Renal cortical epithelial cell (primary cell): ENCODE measurements at regions not wholly inside any gene's neighbourhood (a gene's known extent, or its start where the extent isn't known, plus 50 kb on each side); places are given as distances from the start of the nearest gene placed in this dataset.

ENCODE experiments used
- DNase-seq: peaks from one replicate; pipeline ENCODE4 v3.0.0-alpha.2; 2011; ENCODE audit warnings: low read depth

DNA sequence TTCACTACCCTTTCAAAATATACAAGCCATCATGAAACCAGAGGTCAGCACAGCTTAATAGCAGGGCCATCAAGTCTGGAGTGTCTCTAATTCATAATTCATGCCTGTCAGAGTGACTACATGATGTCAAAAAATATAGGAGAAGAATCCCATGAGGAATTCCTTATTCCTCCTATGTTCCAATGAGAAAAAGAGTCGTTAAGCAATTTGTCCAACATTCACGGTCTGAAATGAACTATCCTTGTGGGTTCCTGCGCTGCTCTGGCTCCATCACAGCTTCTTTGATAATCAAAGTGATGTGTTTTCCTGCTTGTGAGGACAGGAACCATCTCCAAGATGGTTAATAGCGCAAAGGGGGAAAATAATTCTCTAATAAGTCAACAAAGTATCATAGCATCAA lies 560.4 kb upstream of the KLHL29 start:
- DNase-seq: no peak

DNA sequence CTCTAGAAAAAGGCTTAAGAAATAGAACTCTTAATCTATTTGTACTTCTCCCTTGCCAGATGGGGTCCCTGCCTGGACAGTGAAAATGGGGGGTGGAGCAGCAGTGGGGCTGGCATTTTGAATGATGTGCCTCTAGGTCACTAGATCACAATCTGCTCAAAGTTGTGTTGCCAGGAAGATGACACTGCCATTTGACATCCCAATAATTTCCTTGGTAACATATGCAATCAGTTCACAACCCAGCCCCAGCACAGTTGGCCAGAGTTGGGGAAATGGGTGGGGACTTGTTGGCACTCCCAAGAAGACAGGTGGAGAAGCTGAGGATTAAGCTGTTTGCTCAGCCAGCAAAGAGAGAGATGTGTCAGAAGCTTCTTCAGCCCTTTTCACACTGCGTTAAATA lies 558.3 kb upstream of the KLHL29 start:
- no peak for DNase-seq

DNA sequence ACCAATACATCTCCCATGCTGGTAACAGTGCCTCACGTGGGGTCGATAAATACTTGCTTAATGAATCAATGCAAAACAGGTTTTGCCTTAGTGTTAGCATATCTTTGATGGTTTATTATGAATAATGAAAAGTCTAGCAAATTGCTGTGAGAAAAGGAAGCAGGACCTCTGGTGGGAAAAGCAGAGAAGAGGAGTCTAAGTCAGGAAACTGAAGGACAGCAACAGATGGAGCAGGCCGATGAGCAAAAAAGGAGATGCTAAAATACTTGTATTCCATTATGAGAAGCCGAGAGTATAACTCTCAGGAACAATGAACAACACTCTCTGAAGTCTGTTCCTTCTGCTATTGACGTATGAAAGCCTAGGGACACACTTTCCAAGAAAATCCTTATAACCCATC lies 555.2 kb upstream of the KLHL29 start:
- DNase-seq: no peak

DNA sequence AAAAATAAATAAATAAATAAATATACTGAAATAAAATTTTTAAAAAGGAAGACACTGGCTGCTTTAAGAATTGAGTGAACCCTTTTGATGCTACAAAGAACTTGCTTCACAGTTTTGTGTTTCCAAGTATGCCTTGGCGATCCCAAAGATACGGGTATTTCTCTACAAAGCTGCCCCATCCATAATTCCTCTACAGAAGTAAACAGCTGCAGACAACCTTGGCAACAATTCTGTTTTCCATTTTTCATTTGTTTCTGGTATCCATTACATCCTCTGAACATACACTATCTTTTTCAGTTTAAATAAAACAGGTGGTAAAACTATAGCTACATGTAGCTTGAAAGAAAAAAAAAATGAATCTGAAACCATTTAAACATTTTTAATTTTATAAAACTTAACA lies 552.8 kb upstream of the KLHL29 start:
- no peak for DNase-seq

DNA sequence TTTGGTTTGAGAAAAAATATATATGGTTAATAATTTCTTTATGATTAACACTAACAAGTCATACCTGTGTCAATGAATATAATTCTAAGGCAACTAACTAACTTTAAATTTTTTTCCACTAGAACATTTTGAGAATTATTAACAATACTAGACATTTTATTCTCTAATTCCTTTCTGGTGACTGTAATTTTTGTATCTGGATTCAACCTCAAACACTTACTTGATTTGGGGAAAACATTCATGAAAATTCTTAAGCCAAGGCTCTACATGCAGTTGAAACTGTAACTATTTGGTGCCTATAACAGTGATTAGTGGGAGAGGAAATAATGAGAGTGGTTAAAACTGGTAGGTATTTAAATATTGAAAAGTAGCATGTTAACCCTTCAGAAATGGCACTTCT lies 546.5 kb upstream of the KLHL29 start:
- peak; percentile 16 for DNase-seq

DNA sequence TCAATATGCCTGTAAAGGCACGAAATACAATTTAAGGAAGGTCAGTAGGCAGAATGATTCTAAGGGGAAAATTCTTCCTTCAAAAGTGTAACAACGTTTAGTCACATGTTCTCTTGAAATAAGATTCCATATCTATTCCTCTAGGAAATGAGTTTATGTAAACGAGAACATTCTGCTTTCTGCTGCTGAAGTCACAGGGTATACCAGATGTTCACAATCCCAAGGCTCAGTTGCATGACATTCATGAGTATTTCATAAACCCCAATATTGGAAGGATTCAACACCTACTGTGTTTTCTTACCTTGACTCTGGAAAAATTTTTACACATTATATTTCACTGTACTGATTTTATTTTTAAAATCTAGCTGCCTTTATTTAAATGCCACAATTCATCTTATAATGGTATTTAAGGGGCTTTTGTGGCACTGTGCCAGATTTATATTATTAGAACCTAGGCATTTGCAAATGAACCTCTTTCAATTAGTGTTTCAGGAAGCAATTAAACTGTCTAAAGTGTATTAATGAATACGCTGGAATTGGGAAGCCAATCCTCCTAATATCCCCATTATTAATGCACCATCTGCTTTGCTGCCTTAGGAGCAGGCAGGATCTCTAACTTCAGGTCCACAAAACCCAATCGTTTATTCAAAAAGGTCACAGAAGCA lies 542.6 kb upstream of the KLHL29 start:
- DNase-seq: no peak

DNA sequence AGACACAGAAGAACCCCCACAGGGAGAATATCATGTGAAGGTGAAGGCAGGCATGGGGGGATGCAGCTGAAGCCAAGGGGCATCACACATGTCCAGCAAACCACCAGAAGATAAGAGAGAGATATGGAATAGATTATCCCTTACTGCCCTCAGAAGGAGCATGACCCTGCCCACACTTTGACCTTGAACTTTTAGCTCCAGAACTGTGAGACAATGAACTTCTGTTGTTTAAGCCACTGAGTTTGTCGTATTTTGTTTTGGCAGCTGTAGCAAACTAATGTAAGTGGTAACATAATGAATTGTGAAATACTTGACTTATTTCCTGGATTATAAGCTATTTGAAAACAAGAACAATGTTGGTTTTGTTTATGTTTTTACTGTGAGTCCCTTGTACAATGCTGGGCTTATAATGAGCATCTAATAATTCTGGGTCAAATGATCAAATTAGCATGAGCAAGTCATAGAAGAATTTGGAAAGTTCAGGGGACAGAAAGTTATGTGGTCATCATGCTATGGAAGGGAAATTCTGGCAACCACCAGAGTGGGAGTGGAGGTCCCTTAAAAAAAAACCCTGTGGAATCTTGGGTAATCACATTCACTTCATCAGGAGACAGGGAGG lies 541.0 kb upstream of the KLHL29 start:
- DNase-seq: no peak

DNA sequence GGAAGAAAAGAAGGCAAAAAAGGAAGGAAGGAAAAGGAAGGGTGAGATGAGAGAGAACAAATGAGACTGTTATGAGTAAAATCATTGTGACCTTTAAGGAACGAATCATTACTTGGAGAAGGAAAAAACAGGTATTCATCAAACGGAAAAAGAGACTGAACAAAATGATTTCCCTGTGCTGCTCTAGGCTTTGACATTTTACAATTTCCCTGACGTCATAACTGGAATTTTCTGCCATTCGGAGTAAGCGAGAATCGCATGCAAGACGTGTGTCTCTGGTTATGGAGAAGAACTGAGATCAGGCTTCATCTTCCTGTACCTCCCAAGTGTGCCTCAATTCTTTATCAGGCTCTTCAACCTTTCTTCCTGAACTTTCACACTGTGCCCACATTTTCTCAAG lies 534.7 kb upstream of the KLHL29 start:
- no peak for DNase-seq

DNA sequence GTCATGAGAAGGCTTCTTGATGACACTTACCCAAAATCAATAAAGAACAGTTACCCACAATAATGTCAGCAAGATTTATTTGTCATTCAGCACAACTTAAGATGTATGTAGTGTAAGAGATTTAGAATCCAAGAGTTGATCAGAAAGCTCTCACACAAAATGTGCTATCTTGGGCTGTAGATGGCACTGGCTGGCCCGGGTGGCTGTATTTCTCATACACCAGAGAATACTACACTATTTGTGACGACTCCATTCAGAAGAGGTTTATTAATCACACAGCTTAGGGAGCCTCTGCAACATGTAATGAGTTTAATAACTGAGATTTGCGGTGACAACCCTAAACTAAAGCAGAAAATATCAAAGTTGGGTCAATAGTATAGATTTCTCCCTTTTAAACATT lies 530.4 kb upstream of the KLHL29 start:
- DNase-seq: no peak

DNA sequence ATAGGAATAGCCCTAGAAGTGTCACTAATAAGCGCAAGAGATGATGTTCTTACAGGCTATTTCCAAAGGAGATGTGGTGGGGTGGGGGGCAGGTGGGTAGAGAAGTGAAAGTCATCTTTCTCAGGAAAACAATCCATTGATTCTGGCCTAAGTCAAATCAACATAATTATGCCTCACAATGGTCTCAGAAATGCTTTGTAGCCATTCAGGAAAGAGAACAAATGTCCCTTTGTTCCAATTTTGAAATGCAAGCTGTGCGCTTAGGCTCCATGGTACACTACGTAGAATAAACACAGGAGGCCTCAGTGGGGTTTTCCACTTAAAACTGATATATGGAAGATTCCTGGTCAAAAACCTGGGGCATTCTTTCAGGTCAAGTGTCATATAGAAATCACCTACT lies 529.9 kb upstream of the KLHL29 start:
- DNase-seq: no peak

DNA sequence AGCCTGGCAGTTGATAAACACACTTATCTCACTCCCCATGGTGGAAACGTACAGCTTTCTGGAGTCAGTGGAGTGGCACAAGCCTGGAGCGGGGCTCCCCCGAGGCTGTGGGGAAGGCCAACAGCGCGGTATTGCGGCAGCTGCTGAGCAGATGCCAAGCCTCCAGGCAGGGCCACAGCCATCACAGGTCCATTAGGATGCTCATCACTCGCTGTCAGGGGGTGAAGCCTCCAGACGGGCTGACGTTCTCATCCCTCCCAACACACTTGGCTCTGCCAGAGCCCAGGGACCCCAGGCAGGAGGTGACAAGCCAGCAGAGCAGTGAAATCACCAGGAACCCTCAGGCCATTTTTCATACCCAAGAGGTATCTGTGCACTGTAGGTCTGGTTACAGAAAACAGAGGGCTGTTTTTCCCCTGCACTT lies 529.2 kb upstream of the KLHL29 start:
- no peak for DNase-seq

DNA sequence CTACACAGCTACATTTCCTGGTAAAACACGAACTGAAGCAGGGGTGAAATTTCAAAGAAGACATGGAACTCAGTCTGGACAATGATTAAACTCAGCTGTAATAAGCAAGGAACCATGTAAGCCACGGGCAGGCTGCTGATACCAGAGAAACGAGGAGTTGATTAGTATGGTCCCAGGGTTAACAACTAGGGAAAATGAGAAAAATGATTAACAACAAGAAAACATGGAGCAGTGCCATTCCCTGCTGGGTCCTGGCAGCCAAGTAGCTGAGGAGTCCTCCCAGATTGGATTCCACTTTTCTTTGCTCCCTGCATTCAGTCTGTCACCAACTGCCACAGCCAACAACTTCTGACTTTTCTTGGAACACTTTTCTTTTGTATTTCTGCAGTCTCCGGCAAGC lies 517.0 kb upstream of the KLHL29 start:
- DNase-seq: peak; percentile 58

DNA sequence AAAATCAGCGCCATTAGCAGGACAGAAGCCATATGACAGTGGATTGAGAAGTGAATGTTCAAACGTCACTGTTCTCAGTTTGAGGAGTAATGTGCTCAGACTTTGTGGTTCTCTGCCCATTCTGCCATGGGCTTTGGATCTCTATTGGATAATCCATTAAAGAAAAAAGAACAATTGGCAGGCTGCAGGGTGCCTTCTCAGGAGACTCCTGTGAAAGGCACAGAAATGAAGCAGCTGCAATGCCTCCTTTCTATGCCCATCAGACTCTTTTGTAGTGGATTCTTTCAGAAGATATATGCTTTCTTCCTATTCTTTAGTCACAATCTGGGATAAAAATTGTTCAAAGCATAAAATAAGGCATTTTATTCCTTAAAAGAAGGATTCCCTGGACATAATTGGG lies 506.9 kb upstream of the KLHL29 start:
- no peak for DNase-seq

DNA sequence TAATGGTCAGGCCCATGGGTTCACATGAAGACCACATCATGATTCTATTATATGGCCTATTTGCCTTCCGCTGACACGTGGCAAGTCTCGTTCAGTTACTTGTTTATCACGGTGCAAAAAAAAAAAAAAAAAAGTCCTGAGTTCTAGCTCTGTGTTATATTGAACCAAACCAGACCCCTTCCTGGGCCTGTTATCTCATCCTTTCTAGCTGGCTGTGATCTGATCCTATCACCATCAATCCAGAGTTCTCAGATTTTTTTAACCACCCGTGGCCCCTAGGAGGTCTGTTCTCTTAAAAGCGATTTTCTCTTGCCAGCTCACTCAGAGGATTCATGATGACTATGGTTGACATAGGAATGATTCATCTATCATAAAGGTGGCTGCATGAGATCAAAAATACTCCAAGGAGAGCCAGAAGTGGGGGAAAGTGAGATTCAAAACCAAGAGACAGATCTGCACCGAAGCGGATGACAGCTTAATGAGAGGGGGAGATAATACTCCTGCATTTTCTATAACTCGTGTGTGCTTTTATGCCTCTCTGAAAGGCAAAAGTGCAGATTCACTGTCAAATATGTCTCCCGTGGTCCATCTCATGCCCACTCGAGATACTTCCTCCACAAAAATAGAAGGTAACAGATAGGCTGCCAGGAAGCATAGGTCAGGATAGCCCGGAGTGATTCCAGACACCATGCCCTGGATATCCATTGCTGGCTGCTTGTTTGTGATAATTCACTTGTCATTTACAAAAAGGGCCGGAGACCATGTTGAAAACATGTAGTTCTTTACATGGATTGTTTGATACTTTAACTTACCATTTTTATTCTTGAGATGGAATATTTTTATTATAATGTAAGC lies 505.7 kb upstream of the KLHL29 start:
- no peak for DNase-seq

DNA sequence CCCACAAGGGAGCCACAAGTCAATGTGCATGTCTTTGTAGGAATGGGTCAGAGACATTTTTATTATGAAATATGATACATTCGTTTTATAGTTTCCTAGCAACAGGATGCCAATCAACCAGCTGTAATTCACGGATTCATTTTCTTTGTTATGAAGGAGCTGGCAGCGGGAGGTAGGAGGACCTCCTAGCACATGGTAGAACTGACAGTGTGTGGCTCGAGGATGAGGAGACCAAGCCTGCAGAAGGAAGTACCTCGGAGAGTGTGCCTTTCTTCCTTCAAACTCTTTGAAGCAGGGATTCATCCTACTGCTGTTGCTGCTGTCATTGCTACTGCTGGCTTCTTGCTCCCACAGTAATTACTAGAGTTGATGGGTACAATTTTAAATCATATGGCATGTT lies 504.8 kb upstream of the KLHL29 start:
- no peak for DNase-seq

DNA sequence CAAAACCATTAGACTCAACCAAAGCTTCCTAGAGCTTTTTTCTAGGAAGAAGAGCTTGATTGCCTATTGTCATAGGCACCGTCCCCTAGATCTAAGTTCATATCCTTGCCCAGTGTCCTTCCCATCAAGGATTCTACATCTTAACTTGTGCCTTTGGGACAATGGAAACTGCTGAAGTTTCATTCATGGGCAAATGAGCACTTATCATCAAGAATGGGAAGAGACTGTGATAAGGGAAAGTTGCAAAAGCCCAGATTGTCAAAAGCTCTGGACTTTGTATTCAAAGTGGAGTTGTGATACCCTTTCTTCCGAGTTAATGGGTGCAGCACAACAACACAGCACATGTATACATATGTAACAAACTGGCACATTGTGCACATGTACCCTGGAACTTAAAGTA lies 503.0 kb upstream of the KLHL29 start:
- no peak for DNase-seq

DNA sequence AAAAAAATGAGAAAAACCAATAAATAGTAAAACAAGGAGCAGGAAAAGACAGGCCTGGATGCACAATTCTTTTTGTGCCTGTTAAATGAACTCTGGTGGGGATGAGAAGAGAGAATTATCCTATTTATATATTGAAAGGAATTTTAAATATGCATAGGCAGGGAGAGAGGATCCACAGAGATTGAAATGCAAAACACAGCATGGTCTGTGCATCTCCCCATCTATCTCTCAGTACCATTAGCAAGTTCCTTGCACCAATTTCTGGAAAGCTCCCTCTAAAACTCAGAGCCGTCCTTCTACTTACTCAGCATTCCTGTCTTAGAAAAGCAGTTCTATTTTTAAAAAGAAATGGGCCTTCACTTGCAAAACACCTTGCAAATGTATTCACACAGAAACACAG lies 502.3 kb upstream of the KLHL29 start:
- no peak for DNase-seq

DNA sequence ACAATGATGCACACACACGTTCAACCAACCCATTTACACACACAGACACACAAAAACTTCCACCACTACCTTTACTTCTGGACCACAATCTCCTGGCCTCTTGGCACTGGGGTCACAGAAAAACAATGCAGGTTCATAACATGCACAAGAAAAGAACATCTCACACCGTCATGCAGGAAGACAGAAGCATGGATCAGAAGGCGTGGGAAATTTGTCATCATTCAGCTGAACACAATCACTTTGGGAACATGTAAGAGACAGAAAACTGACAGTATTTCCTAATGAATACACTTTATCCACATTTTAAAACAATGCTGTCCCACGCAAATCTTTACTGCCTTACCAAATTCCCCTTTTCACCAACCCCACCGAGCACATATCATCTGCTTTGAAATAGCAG lies 501.9 kb upstream of the KLHL29 start:
- DNase-seq: no peak

DNA sequence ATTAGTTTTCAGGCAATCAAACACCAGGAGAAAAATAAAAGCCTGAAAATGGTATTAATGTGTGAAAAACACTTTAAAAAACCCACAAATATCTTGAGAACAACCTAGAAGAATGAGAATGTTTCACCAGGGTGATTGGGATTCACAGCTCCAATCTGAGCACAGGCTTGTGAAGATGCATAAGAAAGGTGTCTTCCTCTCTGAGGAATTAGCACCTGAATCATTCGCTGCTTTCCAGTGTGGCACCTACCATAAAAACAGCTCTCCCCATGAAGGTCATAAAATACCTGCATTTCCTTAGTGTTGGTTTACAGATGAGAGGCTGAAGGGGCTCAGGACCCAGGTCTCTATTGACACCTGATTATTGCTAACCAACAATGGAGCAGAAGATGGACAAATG lies 499.7 kb upstream of the KLHL29 start:
- no peak for DNase-seq

DNA sequence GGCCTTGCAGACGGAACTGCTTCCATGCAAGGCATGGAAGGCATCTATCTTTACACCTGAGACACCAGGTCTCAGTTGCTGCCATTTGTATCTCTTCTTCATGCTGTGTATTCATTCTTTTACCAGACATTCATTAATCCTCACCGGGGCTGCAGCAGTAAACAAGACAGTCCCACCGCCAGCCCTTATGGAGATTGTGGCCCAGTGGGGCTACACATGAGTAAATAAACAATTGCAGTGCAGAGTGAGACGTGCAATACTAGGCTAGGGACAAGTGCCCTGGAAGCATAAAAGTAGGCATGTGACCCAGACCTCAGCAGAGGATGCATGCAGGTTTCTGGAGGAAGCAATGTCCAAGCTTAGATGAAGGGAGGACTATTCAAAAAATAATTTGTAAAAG lies 497.6 kb upstream of the KLHL29 start:
- no peak for DNase-seq

DNA sequence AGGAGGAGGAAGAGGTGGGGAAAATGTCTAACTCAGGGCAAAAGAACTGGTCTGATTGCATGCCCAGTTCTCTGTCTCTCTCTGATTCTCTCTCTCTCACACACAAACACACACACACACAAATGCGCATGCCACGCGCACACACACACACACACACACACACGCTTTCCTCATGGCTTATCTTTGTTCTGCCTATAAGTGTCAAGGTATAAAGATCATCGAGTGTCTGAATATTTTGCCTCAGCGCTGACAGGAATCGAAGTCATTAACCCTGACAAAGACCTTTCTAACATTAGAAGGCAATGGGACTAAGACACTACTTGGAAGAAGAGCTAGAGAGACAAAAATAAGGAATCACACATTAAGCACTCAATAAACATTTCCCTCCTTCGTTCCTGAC lies 497.1 kb upstream of the KLHL29 start:
- no peak for DNase-seq

DNA sequence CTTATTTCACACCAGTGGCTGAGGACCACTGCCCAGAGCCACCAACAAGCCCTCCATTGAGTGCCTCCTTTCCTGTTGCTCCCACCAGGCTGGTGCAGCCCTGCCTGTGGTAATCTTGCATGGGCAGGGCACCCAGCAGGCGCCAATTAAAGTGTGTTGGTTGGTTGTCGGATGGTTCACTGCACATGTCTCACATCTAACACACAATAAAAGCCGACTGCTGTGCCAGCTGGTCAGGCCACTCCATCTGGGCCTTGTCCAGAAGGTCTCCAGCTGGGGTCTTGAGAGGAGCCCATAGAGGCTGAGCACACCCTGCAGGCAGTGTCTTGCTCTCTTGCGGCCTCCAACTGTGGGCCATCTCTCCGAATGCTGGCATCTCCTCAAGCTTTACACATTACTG lies 494.8 kb upstream of the KLHL29 start:
- DNase-seq: no peak
